Thyroid gland (tissue), 4 donors: ENCODE measurements at regions not wholly inside any gene's neighbourhood (a gene's known extent, or its start where the extent isn't known, plus 50 kb on each side); places are given as distances from the start of the nearest gene placed in this dataset.
"Not testable (repeated sequence)": the region's sequence is repeated elsewhere in the genome, so short reads cannot be mapped to it uniquely, and the experiment has no call there.

ENCODE experiments used
- DNase-seq, 2 donors: peaks; one replicate each; pipeline ENCODE4 v3.0.0-alpha.2; 2019
- H3K27ac ChIP-seq, 3 donors: fragments of 200-600 bp; sonication (generic); 1 replicate in 2 of 3; 2 replicates in 1 of 3; pipeline ENCODE4 v1.5.1; 2016 to 2019; ENCODE audit warnings: mild to moderate bottlenecking in 1 of 3, moderate library complexity in 1 of 3
- H3K27me3 ChIP-seq: fragments of 200-600 bp; sonication (generic); one replicate; pipeline ENCODE4 v1.5.1; 2019
- H3K36me3 ChIP-seq, 2 donors: fragments of 200-600 bp; sonication (generic); one replicate each; pipeline ENCODE4 v1.5.1; 2016 to 2019
- H3K4me1 ChIP-seq, 2 donors: fragments of 200-600 bp; sonication (generic); one replicate each; pipeline ENCODE4 v1.5.1; 2017 to 2019
- H3K4me3 ChIP-seq, 3 donors: fragments of 200-600 bp; sonication (generic); replicated peaks in 1 of 3; 1 replicate in 2 of 3; 2 replicates in 1 of 3; pipeline ENCODE4 v1.5.1; 2016; ENCODE audit warnings: mild to moderate bottlenecking in 1 of 3
- H3K9me3 ChIP-seq: fragments of 200-600 bp; sonication (generic); one replicate; pipeline ENCODE4 v1.5.1; 2017
- POLR2A ChIP-seq, 2 donors: fragments of 450-650 bp; IDR thresholded peaks; one replicate each; pipeline ENCODE4 v1.6.1; 2017; ENCODE audit warnings: antibody characterized with exemption in 2 of 2, mild to moderate bottlenecking in 2 of 2, moderate library complexity in 1 of 2
- WGBS, 2 donors: methylation state at CpG; one replicate each; pipeline ENCODE4 v1.1.5; 2017; 5-methylcytosine and 5-hydroxymethylcytosine counted together
- intact Hi-C: fragments of 100-400 bp; cut with DNase I; formaldehyde crosslinking; loops from one replicate; pipeline ENCODE4 v1.15.1; 2023
- TF ChIP-seq, protein P1 (sequence below), 6 experiments: fragments of 200-600 bp in 3 of 6; fragments of 450-650 bp in 3 of 6; sonication (generic) in 3 of 6; IDR thresholded peaks; one replicate each; pipeline ENCODE4 v1.5.1; 2016 to 2019; ENCODE audit warnings: antibody characterized with exemption in 6 of 6, mild to moderate bottlenecking in 2 of 6, inconsistent platforms in 1 of 6, moderate library complexity in 1 of 6

DNA sequence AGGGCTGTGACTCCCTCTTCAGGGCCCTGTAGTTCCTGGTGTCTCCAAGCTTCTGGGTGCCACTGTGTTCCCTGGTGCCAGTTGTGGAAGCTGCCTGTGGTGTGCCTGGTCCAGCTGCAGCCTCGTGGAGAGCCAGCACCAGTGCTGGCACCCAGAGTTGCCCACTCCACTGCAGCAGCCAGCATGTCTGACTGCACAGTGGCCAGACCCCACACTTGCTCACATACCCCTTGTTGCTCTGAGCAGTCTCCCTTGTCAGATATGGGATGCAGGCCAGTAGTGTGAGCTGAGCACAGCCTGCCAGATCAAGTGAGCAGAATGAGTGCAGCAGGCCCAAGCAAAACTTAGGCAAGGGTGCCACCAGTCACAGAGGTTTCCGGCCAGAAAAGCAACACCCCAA is 108.6 kb downstream of the ZMAT1 start:
- 71 to 79% methylated on average over 1 of the region's 2 CpGs for WGBS, 2 donors
- no peak overlapping the region for H3K4me3 ChIP-seq
- DNase-seq: no peak
- H3K4me1 ChIP-seq: no peaks in the 10 kb centered on the region
- intact Hi-C loops: no loop called here
- H3K27me3 ChIP-seq: no peaks in the 10 kb centered on the region
- no peak overlapping the region for H3K27ac ChIP-seq
- no peaks in the 10 kb centered on the region for H3K36me3 ChIP-seq
- TF ChIP-seq POLR2A (IDR thresholded peaks at IDR 0.05): no peak
- TF ChIP-seq, protein P1, sequence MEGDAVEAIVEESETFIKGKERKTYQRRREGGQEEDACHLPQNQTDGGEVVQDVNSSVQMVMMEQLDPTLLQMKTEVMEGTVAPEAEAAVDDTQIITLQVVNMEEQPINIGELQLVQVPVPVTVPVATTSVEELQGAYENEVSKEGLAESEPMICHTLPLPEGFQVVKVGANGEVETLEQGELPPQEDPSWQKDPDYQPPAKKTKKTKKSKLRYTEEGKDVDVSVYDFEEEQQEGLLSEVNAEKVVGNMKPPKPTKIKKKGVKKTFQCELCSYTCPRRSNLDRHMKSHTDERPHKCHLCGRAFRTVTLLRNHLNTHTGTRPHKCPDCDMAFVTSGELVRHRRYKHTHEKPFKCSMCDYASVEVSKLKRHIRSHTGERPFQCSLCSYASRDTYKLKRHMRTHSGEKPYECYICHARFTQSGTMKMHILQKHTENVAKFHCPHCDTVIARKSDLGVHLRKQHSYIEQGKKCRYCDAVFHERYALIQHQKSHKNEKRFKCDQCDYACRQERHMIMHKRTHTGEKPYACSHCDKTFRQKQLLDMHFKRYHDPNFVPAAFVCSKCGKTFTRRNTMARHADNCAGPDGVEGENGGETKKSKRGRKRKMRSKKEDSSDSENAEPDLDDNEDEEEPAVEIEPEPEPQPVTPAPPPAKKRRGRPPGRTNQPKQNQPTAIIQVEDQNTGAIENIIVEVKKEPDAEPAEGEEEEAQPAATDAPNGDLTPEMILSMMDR (IDR thresholded peaks at IDR 0.05): no peak
- no peaks in the 10 kb centered on the region for H3K9me3 ChIP-seq

DNA sequence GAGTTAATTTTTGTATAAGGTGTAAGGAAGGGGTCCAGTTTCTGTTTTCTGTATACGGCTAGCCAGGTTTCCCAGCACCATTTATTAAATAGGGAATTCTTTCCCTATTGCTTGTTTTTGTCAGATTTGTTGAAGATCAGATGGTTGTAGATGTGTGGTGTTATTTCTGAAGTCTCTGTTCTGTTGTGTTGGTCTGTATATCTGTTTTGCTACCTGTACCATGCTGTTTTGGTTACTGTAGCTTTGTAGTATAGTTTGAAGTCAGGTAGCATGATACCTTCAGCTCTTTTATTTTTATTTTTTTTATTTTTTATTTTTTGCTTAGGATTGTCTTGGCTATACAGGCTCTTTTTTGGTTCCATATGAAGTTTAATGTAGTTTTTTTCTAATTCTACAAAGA is 114.1 kb downstream of the ZMAT1 start:
- intact Hi-C loops, DNase-seq, H3K27ac ChIP-seq, H3K9me3 ChIP-seq, H3K27me3 ChIP-seq, H3K4me1 ChIP-seq, H3K36me3 ChIP-seq, H3K4me3 ChIP-seq: not testable (repeated sequence)
- WGBS, 2 donors: 94 to 100% methylated on average over 1 of the region's 1 CpG

DNA sequence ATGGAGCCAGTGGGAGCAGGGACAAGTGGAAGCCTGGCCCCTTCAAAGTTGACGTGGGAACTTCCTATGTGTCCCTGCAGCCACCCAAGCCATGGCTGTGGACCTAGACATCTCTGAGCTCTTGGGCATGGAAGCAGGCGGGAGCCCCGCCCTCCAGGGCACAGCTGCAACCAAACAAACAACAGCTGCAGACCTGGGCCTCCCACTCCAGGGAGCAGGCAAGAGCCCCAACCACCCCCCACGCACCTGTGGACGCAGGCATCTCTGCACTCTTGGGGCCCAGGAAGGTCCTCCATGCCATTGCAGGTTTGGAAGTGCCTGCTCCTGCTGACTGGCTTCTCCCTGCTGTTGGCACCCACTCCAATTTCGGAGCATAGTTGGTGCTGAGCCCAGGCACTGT is 118.6 kb downstream of the ZMAT1 start:
- no peak overlapping the region for H3K27ac ChIP-seq
- H3K36me3 ChIP-seq: no peaks in the 10 kb centered on the region
- H3K27me3 ChIP-seq: no peaks in the 10 kb centered on the region
- intact Hi-C loops: no loop called here
- H3K4me3 ChIP-seq: no peak overlapping the region
- no peaks in the 10 kb centered on the region for H3K4me1 ChIP-seq
- WGBS, 2 donors: 83% methylated on average over 2 of the region's 6 CpGs; no CpG with 5 or more reads in 1 of the 2 donors
- no peak for DNase-seq
- no peaks in the 10 kb centered on the region for H3K9me3 ChIP-seq
- no peak for TF ChIP-seq POLR2A (IDR thresholded peaks at IDR 0.05)
- TF ChIP-seq, protein P1 (IDR thresholded peaks at IDR 0.05): no peak

DNA sequence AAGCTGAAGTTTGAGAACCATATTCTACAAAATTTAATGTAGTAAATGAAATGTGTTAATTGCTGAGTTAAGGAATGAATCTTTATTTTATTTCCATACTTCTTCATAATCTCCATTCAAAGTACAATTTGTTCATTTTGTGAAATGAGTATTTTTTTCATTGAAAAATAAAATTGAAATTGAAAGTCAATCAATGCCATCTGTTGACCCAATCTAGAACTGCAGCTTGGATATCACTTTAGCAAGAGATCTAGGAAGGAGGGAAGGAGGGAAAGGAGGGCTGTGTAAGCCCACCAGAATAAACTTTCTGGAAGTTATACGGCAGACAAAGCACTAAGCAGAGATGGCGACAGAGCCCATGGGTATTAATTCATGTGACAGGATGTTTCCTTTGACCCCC is 128.4 kb downstream of the ZMAT1 start:
- Histone ChIP-seq H3K4me3 (no peak overlapping the region), H3K27me3 (no peaks in the 10 kb centered on the region), H3K4me1 (no peaks in the 10 kb centered on the region), H3K9me3 (no peaks in the 10 kb centered on the region), H3K36me3 (no peaks in the 10 kb centered on the region), H3K27ac (no peak overlapping the region)
- WGBS, 2 donors: 13 to 17% methylated on average over 2 of the region's 2 CpGs
- intact Hi-C loops: loop anchor here (5.0 kb wide), 1 partner anchor 211 kb away; no protein-coding TSS in a partner anchor
- DNase-seq: no peak
- no peak for TF ChIP-seq POLR2A (IDR thresholded peaks at IDR 0.05)
- TF ChIP-seq, protein P1 (IDR thresholded peaks at IDR 0.05): peak in 3 of 6 experiments; percentile 42 to 59 (median 57)

DNA sequence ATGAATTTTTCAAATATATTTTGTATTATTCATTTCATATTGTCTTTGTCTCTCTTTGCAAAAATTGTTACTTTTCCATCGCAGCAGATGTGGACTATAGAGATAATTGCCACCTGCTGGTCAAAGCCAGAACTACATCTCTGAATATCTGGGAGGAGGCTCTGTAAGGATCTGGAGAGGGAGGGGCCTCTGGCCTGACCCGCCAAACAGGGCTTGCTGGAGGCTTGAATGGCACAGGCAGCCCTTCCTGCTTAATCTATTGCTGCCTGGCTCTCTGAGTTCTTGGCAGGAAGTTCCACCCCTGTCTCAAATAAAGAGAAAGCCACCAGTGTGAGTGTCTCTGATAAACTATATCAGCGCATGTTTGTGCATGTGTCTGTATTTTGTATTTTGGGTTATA is 132.4 kb downstream of the ZMAT1 start:
- intact Hi-C loops: no loop called here

More for the DNA sequence above, 132.4 kb downstream of the ZMAT1 start:
- Histone ChIP-seq H3K4me3 (no peak overlapping the region), H3K27ac (no peak overlapping the region), H3K4me1 (no peaks in the 10 kb centered on the region), H3K36me3 (no peaks in the 10 kb centered on the region), H3K27me3 (no peaks in the 10 kb centered on the region), H3K9me3 (no peaks in the 10 kb centered on the region)
- 2 to 6% methylated on average over 3 of the region's 3 CpGs for WGBS, 2 donors
- DNase-seq: peak; percentile 86 to 87
- TF ChIP-seq, protein P1 (IDR thresholded peaks at IDR 0.05): peak in 5 of 6 experiments; percentile 34 to 74 (median 69)
- peak in 1 of 2 donors; percentile 28 for TF ChIP-seq POLR2A (IDR thresholded peaks at IDR 0.05)
